GM12875 (cell line): ENCODE measurements at regions not wholly inside any gene's neighbourhood (a gene's known extent, or its start where the extent isn't known, plus 50 kb on each side); places are given as distances from the start of the nearest gene placed in this dataset.

ENCODE experiments used
- H3K4me3 ChIP-seq: one replicate; pipeline ENCODE4 v1.5.1; 2011; ENCODE audit warnings: low read depth, low read length, control low read depth
- CTCF ChIP-seq: IDR thresholded peaks from 2 replicates; pipeline ENCODE4 v1.5.1; 2011; ENCODE audit warnings: low read depth, mild to moderate bottlenecking, control low read depth, inconsistent platforms, low read length, moderate library complexity, borderline replicate concordance; ENCODE audit not compliant: insufficient read depth

GRCh38 chr17:79183293-79184158 is 108.9 kb downstream of the ENGASE start:
- TF ChIP-seq CTCF: no peak
- H3K4me3 ChIP-seq: no peak overlapping the region

GRCh38 chr17:79183043-79183292 is 108.3 kb downstream of the ENGASE start:
- no peak overlapping the region for H3K4me3 ChIP-seq
- TF ChIP-seq CTCF: no peak

GRCh38 chr17:79182176-79183042 is 107.8 kb downstream of the ENGASE start:
- H3K4me3 ChIP-seq: no peak overlapping the region
- TF ChIP-seq CTCF: no peak

GRCh38 chr17:79180358-79181005 is 105.9 kb downstream of the ENGASE start:
- H3K4me3 ChIP-seq: no peak overlapping the region

GRCh38 chr17:79179334-79179733 is 104.7 kb downstream of the ENGASE start:
- H3K4me3 ChIP-seq: no peak overlapping the region
- TF ChIP-seq CTCF: no peak

More at GRCh38 chr17:79180358-79181005, 105.9 kb downstream of the ENGASE start:
- TF ChIP-seq CTCF: no peak

GRCh38 chr17:79177877-79178276 is 103.3 kb downstream of the ENGASE start:
- no peak for TF ChIP-seq CTCF
- no peak overlapping the region for H3K4me3 ChIP-seq
